HG03108 (cell line): ENCODE measurements at regions not wholly inside any gene's neighbourhood (a gene's known extent, or its start where the extent isn't known, plus 50 kb on each side); places are given as distances from the start of the nearest gene placed in this dataset.

ENCODE experiments used
- ATAC-seq: cut with Tn5 transposase; IDR thresholded peaks from one replicate; pipeline ENCODE4 v1.9.1; 2021; ENCODE audit warnings: moderate library complexity; ENCODE audit not compliant: unreplicated experiment

GRCh38 chr12:24307153-24307552 lies 357.7 kb upstream of the SOX5 start:
- no peak for ATAC-seq

GRCh38 chr12:24306001-24306400 lies 356.5 kb upstream of the SOX5 start:
- ATAC-seq, result no peak

GRCh38 chr12:24304285-24304684 lies 354.8 kb upstream of the SOX5 start:
- no peak for ATAC-seq

GRCh38 chr12:24302708-24303107 lies 353.2 kb upstream of the SOX5 start:
- ATAC-seq, result no peak

- ATAC-seq, result no peak
These were observed 348.0 kb upstream of the SOX5 start for GRCh38 chr12:24297516-24297915.

- no peak for ATAC-seq
These were observed 344.1 kb upstream of the SOX5 start for GRCh38 chr12:24293549-24293948.

- ATAC-seq, result no peak
These were observed 338.5 kb upstream of the SOX5 start for GRCh38 chr12:24287963-24288362.

- no peak for ATAC-seq
These were observed 336.0 kb upstream of the SOX5 start for GRCh38 chr12:24285448-24285847.

GRCh38 chr12:24281341-24281740 lies 331.9 kb upstream of the SOX5 start:
- ATAC-seq, result no peak

- no peak for ATAC-seq
These were observed 330.8 kb upstream of the SOX5 start for GRCh38 chr12:24280056-24280842.

GRCh38 chr12:24278832-24279231 lies 329.4 kb upstream of the SOX5 start:
- no peak for ATAC-seq

- ATAC-seq, result no peak
These were observed 321.5 kb upstream of the SOX5 start for GRCh38 chr12:24270965-24271364.

- no peak for ATAC-seq
These were observed 321.0 kb upstream of the SOX5 start for GRCh38 chr12:24270464-24270863.

GRCh38 chr12:24268663-24269186 lies 319.3 kb upstream of the SOX5 start:
- ATAC-seq, result no peak

- no peak for ATAC-seq
These were observed 317.5 kb upstream of the SOX5 start for GRCh38 chr12:24266982-24267381.

- no peak for ATAC-seq
These were observed 307.2 kb upstream of the SOX5 start for GRCh38 chr12:24256684-24257083.

GRCh38 chr12:24255920-24256665 lies 306.6 kb upstream of the SOX5 start:
- no peak for ATAC-seq

GRCh38 chr12:24252602-24253001 lies 303.1 kb upstream of the SOX5 start:
- ATAC-seq, result no peak

- no peak for ATAC-seq
These were observed 297.5 kb upstream of the SOX5 start for GRCh38 chr12:24246934-24247333.

GRCh38 chr12:24246376-24246775 lies 296.9 kb upstream of the SOX5 start:
- no peak for ATAC-seq

GRCh38 chr12:24244801-24245200 lies 295.3 kb upstream of the SOX5 start:
- ATAC-seq, result no peak

GRCh38 chr12:24244231-24244630 lies 294.8 kb upstream of the SOX5 start:
- ATAC-seq, result no peak
